Right atrium auricular region (tissue), 2 donors: ENCODE measurements at regions not wholly inside any gene's neighbourhood (a gene's known extent, or its start where the extent isn't known, plus 50 kb on each side); places are given as distances from the start of the nearest gene placed in this dataset.

Experiments
- DNase-seq: peaks from one replicate; pipeline ENCODE4 v3.0.0-alpha.2; 2019; ENCODE audit warnings: low spot score
- H3K27ac ChIP-seq, 2 donors: fragments of 200-600 bp; sonication (generic); 1 replicate in 1 of 2; 2 replicates in 1 of 2; pipeline ENCODE4 v1.5.1; 2016 to 2019
- H3K27me3 ChIP-seq, 2 donors: fragments of 200-600 bp; sonication (generic); one replicate each; pipeline versions ENCODE4 v1.5.1 to v1.6.0; 2017 to 2019
- H3K36me3 ChIP-seq: fragments of 200-600 bp; sonication (generic); one replicate; pipeline ENCODE4 v1.5.1; 2016
- H3K4me1 ChIP-seq, 2 donors: fragments of 200-600 bp; sonication (generic); one replicate each; pipeline versions ENCODE4 v1.5.1 to v1.6.0; 2017 to 2019
- H3K4me3 ChIP-seq, 2 donors: fragments of 200-600 bp; sonication (generic); 1 replicate in 1 of 2; 2 replicates in 1 of 2; pipeline ENCODE4 v1.5.1; 2017 to 2019; ENCODE audit warnings: mild to moderate bottlenecking in 1 of 2, moderate library complexity in 1 of 2
- H3K9me3 ChIP-seq, 2 donors: fragments of 200-600 bp; sonication (generic); one replicate each; pipeline ENCODE4 v1.5.1; 2019
- CTCF ChIP-seq, 2 donors: fragments of 200-600 bp; sonication (generic); IDR thresholded peaks; one replicate each; pipeline ENCODE4 v1.5.1; 2019; ENCODE audit warnings: antibody characterized with exemption in 2 of 2

GRCh38 chr2:221822416-221822815 lies 250.3 kb upstream of the EPHA4 start:
- Histone ChIP-seq H3K27me3 (no peaks in the 10 kb centered on the region), H3K4me1 (no peaks in the 10 kb centered on the region), H3K9me3 (no peaks in the 10 kb centered on the region), H3K36me3 (no peaks in the 10 kb centered on the region), H3K4me3 (no peak overlapping the region), H3K27ac (no peak overlapping the region)
- no peak for DNase-seq
- TF ChIP-seq CTCF (IDR thresholded peaks at IDR 0.05): no peak

- H3K4me3 ChIP-seq: no peak overlapping the region
- H3K9me3 ChIP-seq: no peaks in the 10 kb centered on the region
- H3K27ac ChIP-seq: no peak overlapping the region
- no peaks in the 10 kb centered on the region for H3K27me3 ChIP-seq
- H3K36me3 ChIP-seq: no peaks in the 10 kb centered on the region
- no peak for TF ChIP-seq CTCF (IDR thresholded peaks at IDR 0.05)
- no peaks in the 10 kb centered on the region for H3K4me1 ChIP-seq
- DNase-seq: no peak
Observed at GRCh38 chr2:221818616-221819320, 246.7 kb upstream of the EPHA4 start.

GRCh38 chr2:221817878-221818277 lies 245.8 kb upstream of the EPHA4 start:
- no peaks in the 10 kb centered on the region for H3K27me3 ChIP-seq
- no peaks in the 10 kb centered on the region for H3K4me1 ChIP-seq
- TF ChIP-seq CTCF (IDR thresholded peaks at IDR 0.05): no peak
- H3K27ac ChIP-seq: no peak overlapping the region
- no peak for DNase-seq
- H3K4me3 ChIP-seq: no peak overlapping the region
- H3K9me3 ChIP-seq: no peaks in the 10 kb centered on the region
- no peaks in the 10 kb centered on the region for H3K36me3 ChIP-seq

- no peak overlapping the region for H3K27ac ChIP-seq
- no peaks in the 10 kb centered on the region for H3K27me3 ChIP-seq
- no peak for DNase-seq
- no peaks in the 10 kb centered on the region for H3K36me3 ChIP-seq
- no peak for TF ChIP-seq CTCF (IDR thresholded peaks at IDR 0.05)
- no peak overlapping the region for H3K4me3 ChIP-seq
- H3K9me3 ChIP-seq: no peaks in the 10 kb centered on the region
- H3K4me1 ChIP-seq: no peaks in the 10 kb centered on the region
Observed at GRCh38 chr2:221817052-221817451, 244.9 kb upstream of the EPHA4 start.

GRCh38 chr2:221816566-221816965 lies 244.5 kb upstream of the EPHA4 start:
- Histone ChIP-seq H3K36me3 (no peaks in the 10 kb centered on the region), H3K9me3 (no peaks in the 10 kb centered on the region), H3K4me1 (no peaks in the 10 kb centered on the region), H3K4me3 (no peak overlapping the region), H3K27ac (no peak overlapping the region), H3K27me3 (no peaks in the 10 kb centered on the region)
- TF ChIP-seq CTCF (IDR thresholded peaks at IDR 0.05): no peak
- no peak for DNase-seq

- Histone ChIP-seq H3K27me3 (no peaks in the 10 kb centered on the region), H3K27ac (no peak overlapping the region), H3K9me3 (no peaks in the 10 kb centered on the region), H3K36me3 (no peaks in the 10 kb centered on the region), H3K4me3 (no peak overlapping the region), H3K4me1 (no peaks in the 10 kb centered on the region)
- DNase-seq: no peak
- TF ChIP-seq CTCF (IDR thresholded peaks at IDR 0.05): no peak
Observed at GRCh38 chr2:221810650-221811049, 238.5 kb upstream of the EPHA4 start.
